ENCODE measurements at regions not wholly inside any gene's neighbourhood (a gene's known extent, or its start where the extent isn't known, plus 50 kb on each side); places are given as distances from the start of the nearest gene placed in this dataset.
A peak's percentile ranks its signal among the peaks of the same experiment; 100 is the strongest.

GRCh38 chr6:170483413-170483812, 69.7 kb downstream of the PSMB1 start:
- no peak for DNase-seq (ENCODE audit: low read depth)
- H3K4me3 ChIP-seq (ENCODE audit: low read depth, low read length): no peak overlapping the region

DNA sequence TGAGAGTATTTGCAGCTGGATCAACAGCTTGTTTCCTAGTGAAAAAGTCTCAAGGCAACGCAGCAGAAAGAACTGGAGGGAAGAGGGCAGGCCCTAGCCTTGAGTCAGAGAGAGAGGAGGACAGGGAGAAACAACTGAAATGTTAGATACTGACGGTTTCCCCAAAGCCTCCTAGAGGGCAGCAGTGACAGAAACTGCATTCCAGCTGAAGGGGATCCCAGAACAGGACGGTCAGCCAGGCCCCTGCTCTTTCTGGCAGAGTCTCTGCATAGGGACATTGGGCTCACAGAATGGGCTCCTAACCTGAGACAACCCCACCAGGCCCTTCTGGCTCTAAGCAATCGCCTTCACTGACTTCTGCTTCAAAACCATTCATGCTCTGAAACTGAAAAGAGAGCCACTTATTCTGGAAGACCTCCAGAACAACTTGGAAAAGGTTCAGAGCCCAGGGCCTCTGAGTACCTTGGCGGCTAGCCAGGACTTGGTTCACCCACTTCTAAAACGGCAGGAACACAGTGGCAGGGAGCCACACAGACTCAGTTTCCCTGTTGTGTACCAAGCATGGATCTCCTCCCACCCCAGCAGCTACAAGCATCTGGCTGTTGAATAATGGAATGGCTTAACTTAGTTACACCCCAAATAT, 72.9 kb downstream of the PSMB1 start:
- no peak for DNase-seq (ENCODE audit: low read depth)
- no peak overlapping the region for H3K4me3 ChIP-seq (ENCODE audit: low read depth, low read length)

GRCh38 chr6:170476360-170476759, 76.7 kb downstream of the PSMB1 start:
- H3K4me3 ChIP-seq (ENCODE audit: low read depth, low read length): no peak overlapping the region
- no peak for DNase-seq (ENCODE audit: low read depth)

DNA sequence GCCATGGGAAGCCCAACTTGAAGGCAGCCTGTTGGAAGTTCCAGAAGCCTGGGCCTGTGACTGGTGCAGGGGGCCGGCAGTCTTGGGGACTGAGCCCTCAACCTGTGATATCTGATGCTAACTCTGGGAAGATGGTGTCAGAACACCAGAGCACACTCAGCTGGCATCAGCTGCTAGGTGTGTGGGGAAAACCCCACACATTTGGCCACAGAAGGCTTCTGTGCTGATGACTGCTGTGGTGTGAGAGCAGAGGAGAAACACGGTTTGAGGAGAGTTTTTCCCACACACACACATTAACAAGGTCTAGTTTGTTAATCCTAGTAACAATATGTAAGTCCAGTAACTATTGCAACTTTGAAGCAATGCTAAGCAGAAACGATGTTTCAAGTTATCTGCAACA, 78.0 kb downstream of the PSMB1 start:
- no peak overlapping the region for H3K4me3 ChIP-seq (ENCODE audit: low read depth, low read length)
- no peak for DNase-seq (ENCODE audit: low read depth)

DNA sequence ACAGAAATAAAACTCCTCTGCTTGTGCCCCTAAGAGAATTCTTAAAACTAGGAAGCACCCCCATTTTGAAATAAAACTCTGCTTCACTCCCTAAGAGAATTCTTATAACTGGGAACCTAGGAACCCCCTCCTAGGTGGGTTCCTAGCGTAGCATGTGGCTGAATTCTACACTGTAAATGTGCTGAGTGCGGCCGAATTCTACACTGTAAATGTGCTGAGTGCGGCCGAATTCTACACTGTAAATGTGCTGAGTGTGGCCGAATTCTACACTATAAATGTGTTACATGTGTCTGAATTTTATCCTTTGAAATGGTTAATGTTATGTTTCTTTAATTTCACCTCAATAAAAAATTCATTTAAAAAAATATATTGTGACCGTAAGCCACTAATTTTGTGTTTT, 79.3 kb downstream of the PSMB1 start:
- H3K4me3 ChIP-seq (ENCODE audit: low read depth, low read length): no peak overlapping the region
- DNase-seq (ENCODE audit: low read depth): no peak

- H3K4me3 ChIP-seq (ENCODE audit: low read depth, low read length): no peak overlapping the region
- peak; percentile 22 for DNase-seq (ENCODE audit: low read depth)
These were observed 79.8 kb downstream of the PSMB1 start for GRCh38 chr6:170473301-170473717.

GRCh38 chr6:170471491-170471890, 81.6 kb downstream of the PSMB1 start:
- no peak for DNase-seq (ENCODE audit: low read depth)
- no peak overlapping the region for H3K4me3 ChIP-seq (ENCODE audit: low read depth, low read length)

GRCh38 chr6:170470734-170471133, 82.4 kb downstream of the PSMB1 start:
- DNase-seq (ENCODE audit: low read depth): no peak

DNA sequence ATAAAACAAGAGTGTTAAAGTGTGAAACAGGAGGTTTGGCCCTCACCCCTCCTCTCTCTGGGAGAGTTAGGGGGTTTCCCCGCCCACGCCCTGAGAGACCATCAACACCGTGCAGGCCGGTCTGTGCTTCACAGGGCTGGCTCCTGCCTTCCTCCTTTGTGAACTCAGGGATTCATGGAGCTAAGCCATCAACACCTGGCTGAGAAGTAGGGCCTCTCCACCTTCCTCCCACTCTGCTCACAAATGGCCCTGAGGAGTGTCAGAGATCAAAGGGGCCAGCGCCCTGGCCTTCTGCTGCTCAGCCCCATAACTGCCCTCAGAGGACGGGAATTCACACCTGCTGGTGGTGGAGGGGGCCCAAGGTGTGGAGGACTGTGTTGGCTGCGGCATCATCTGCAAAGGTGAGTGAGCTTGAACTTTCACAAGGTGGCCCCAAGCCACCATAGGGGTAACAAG, 88.6 kb downstream of the PSMB1 start:
- DNase-seq (ENCODE audit: low read depth): no peak

More at GRCh38 chr6:170470734-170471133, 82.4 kb downstream of the PSMB1 start:
- H3K4me3 ChIP-seq (ENCODE audit: low read depth, low read length): no peak overlapping the region

GRCh38 chr6:170464080-170464479, 89.0 kb downstream of the PSMB1 start:
- no peak for DNase-seq (ENCODE audit: low read depth)

More for the DNA sequence above, 88.6 kb downstream of the PSMB1 start:
- no peak overlapping the region for H3K4me3 ChIP-seq (ENCODE audit: low read depth, low read length)

DNA sequence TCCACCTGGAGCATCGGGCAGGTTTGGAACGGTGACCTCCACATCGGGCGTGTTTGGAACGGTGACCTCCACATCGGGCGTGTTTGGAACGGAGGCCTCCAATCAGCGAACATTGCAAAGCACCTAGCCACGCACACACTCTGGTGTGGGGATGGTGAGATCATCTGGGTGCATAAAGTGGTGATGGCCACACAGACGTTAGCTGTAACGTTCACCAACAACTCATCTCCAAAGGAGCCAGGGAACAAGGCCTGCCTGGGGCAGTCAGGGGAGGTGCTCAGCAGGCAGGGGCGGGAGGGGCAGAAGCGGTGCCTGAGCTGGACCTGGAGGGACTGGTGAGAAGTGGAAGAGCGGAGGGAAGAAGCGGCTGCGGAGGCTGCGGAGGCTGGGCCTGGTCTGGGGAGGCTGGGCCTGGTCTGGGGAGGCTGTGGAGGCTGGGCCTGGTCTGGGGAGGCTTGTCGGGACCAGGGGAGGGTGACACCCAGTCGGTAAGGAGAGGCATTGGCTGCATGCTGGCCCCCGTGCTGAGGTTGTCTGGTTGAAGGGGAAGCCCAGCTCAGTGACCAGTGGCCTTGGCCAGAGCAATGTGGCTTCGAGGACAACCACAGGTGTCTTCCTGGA, 89.9 kb downstream of the PSMB1 start:
- no peak overlapping the region for H3K4me3 ChIP-seq (ENCODE audit: low read depth, low read length)

More at GRCh38 chr6:170464080-170464479, 89.0 kb downstream of the PSMB1 start:
- H3K4me3 ChIP-seq (ENCODE audit: low read depth, low read length): no peak overlapping the region

GRCh38 chr6:170462366-170463020, 90.6 kb downstream of the PSMB1 start:
- DNase-seq (ENCODE audit: low read depth): no peak
- no peak overlapping the region for H3K4me3 ChIP-seq (ENCODE audit: low read depth, low read length)

More for the DNA sequence above, 89.9 kb downstream of the PSMB1 start:
- DNase-seq (ENCODE audit: low read depth): no peak

DNA sequence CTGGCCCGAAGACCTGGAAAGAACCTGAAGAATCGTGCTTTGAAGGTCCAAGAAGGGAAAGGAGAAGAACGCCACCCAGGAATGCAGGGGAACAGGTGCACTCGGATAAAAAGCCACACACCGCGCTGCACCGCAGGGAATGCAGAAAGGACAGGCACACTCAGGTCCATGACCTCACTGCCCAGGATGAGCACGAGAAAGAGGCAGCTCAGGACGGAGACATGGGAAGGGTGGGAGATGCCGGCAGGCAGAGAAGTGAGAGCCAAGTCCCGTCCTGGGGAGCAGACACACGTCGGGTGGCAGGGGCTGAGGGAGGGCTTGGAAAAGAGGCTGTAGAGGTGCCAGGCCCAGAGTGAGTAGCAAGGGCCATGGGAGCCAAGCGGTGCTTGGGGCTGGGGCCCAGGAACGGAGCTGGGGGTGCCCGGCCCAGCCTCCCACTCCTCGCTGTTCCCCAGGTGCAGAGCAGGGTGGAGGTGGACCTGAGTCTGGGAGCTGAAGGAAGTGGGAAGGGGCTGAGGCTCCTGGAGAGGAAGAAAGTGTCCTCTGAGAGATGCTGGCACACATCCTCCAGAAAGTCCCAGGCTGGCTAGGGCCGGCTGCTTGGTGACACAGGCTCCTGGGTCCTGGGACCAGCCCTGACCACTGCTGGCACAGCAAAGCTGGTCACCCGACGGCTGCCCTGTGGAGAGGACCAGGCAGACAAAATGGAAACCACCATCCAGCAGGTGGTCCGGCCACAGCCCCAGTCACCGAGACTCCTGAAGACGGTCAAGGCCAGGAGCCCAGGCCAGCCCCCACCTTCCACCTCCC, 91.3 kb downstream of the PSMB1 start:
- no peak overlapping the region for H3K4me3 ChIP-seq (ENCODE audit: low read depth, low read length)
- DNase-seq (ENCODE audit: low read depth): no peak

GRCh38 chr6:170461111-170461510, 92.0 kb downstream of the PSMB1 start:
- no peak for DNase-seq (ENCODE audit: low read depth)
- H3K4me3 ChIP-seq (ENCODE audit: low read depth, low read length): no peak overlapping the region

- H3K4me3 ChIP-seq (ENCODE audit: low read depth, low read length): no peak overlapping the region
These were observed 92.5 kb downstream of the PSMB1 start for GRCh38 chr6:170460641-170461040.

DNA sequence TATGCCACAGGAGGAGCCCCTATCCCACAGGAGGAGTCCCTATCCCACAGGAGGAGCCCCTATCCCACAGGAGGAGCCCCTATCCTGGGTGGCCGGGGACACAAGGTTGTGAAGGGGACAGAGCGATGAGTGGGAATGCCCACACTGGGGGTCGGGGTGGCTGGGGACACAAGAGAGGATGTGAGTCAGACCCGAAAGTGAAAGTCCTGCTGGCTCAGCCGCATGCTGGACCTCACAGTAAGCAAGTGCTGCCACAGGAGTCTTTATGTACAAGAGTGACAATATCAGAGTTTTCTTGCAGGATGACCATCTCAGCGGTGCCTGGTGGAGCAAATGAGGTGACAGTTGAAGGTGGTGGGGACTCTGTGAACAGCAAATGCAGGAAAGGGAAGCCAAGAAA, 93.7 kb downstream of the PSMB1 start:
- H3K4me3 ChIP-seq (ENCODE audit: low read depth, low read length): peak overlapping the region; percentile 17
- peak; percentile 19 for DNase-seq (ENCODE audit: low read depth)

More at GRCh38 chr6:170460641-170461040, 92.5 kb downstream of the PSMB1 start:
- no peak for DNase-seq (ENCODE audit: low read depth)

- no peak for DNase-seq (ENCODE audit: low read depth)
- no peak overlapping the region for H3K4me3 ChIP-seq (ENCODE audit: low read depth, low read length)
These were observed 96.0 kb downstream of the PSMB1 start for GRCh38 chr6:170456886-170457698.
